GM18861 (cell line): ENCODE measurements at regions not wholly inside any gene's neighbourhood (a gene's known extent, or its start where the extent isn't known, plus 50 kb on each side); places are given as distances from the start of the nearest gene placed in this dataset.
A peak's percentile ranks its signal among the peaks of the same experiment; 100 is the strongest.
"Not testable (repeated sequence)": the region's sequence is repeated elsewhere in the genome, so short reads cannot be mapped to it uniquely, and the experiment has no call there.

ENCODE experiments used
- ATAC-seq: cut with Tn5 transposase; IDR thresholded peaks from one replicate; pipeline ENCODE4 v1.9.1; 2021; ENCODE audit not compliant: unreplicated experiment

GRCh38 chr9:21533597-21533996, 51.5 kb upstream of the IFNE start:
- no peak for ATAC-seq

GRCh38 chr9:21535396-21535795, 53.3 kb upstream of the IFNE start:
- no peak for ATAC-seq

- no peak for ATAC-seq
Observed at GRCh38 chr9:21542787-21543186, 60.7 kb upstream of the IFNE start.

GRCh38 chr9:21543187-21543586, 61.1 kb upstream of the IFNE start:
- no peak for ATAC-seq

GRCh38 chr9:21543816-21544215, 61.7 kb upstream of the IFNE start:
- not testable (repeated sequence) for ATAC-seq

GRCh38 chr9:21546949-21547348, 64.8 kb upstream of the IFNE start:
- no peak for ATAC-seq

- no peak for ATAC-seq
Observed at GRCh38 chr9:21549251-21549765, 67.2 kb upstream of the IFNE start.

- no peak for ATAC-seq
Observed at GRCh38 chr9:21549890-21550289, 67.8 kb upstream of the IFNE start.

GRCh38 chr9:21550392-21550791, 68.3 kb upstream of the IFNE start:
- ATAC-seq = no peak

- no peak for ATAC-seq
Observed at GRCh38 chr9:21551401-21551800, 69.3 kb upstream of the IFNE start.

GRCh38 chr9:21552244-21553170, 70.4 kb upstream of the IFNE start:
- no peak for ATAC-seq

- ATAC-seq = no peak
Observed at GRCh38 chr9:21553441-21553840, 71.3 kb upstream of the IFNE start.

GRCh38 chr9:21554813-21555212, 72.7 kb upstream of the IFNE start:
- ATAC-seq = no peak

GRCh38 chr9:21555911-21556310, 73.8 kb upstream of the IFNE start:
- ATAC-seq = no peak

- ATAC-seq = no peak
Observed at GRCh38 chr9:21556581-21557427, 74.7 kb upstream of the IFNE start.

GRCh38 chr9:21557428-21557768, 75.3 kb upstream of the IFNE start:
- ATAC-seq = no peak

- no peak for ATAC-seq
Observed at GRCh38 chr9:21558079-21558478, 76.0 kb upstream of the IFNE start.

GRCh38 chr9:21558615-21559401, 76.7 kb upstream of the IFNE start:
- no peak for ATAC-seq

- peak; percentile 54 for ATAC-seq
Observed at GRCh38 chr9:21559402-21560280, 77.5 kb upstream of the IFNE start.

GRCh38 chr9:21560281-21560745, 78.2 kb upstream of the IFNE start:
- no peak for ATAC-seq
